ENCODE measurements at regions not wholly inside any gene's neighbourhood (a gene's known extent, or its start where the extent isn't known, plus 50 kb on each side); places are given as distances from the start of the nearest gene placed in this dataset.

GRCh38 chr5:165139262-165139661, 1633.8 kb downstream of the MAT2B start:
- TF ChIP-seq CTCF (IDR thresholded peaks at IDR 0.05; ENCODE audit: low read length) (no peak), EZH2 (IDR thresholded peaks at IDR 0.05; ENCODE audit: borderline replicate concordance, low read length) (no peak)
- H3F3A ChIP-seq (ENCODE audit: insufficient read depth, low read length): no peaks in the 10 kb centered on the region
- no peaks in the 10 kb centered on the region for H3K4me1 ChIP-seq (ENCODE audit: insufficient read depth, low read length, severe bottlenecking)
- H3K36me3 ChIP-seq (ENCODE audit: insufficient read depth, low read length): no peaks in the 10 kb centered on the region
- H3K4me2 ChIP-seq (ENCODE audit: low read length): no peak overlapping the region
- H3K9me2 ChIP-seq (ENCODE audit: low read depth, low read length): no peaks in the 10 kb centered on the region
- no peaks in the 10 kb centered on the region for H3K9me3 ChIP-seq (ENCODE audit: low read length)
- H3K79me2 ChIP-seq (ENCODE audit: insufficient read depth, low read length): no peaks in the 10 kb centered on the region
- no peak overlapping the region for H3K27ac ChIP-seq (ENCODE audit: low read depth, low read length, poor library complexity, severe bottlenecking)
- H2AFZ ChIP-seq (ENCODE audit: low read length): no peak overlapping the region
- no peak overlapping the region for H3K4me3 ChIP-seq (ENCODE audit: low read depth, low read length, poor library complexity, severe bottlenecking)
- no peaks in the 10 kb centered on the region for H4K20me1 ChIP-seq (ENCODE audit: insufficient read depth, low read length)
- no peaks in the 10 kb centered on the region for H3K27me3 ChIP-seq (ENCODE audit: insufficient read depth, low read length)
- no peak overlapping the region for H3K9ac ChIP-seq (ENCODE audit: low read length)

- no peak overlapping the region for H3K27ac ChIP-seq (ENCODE audit: low read depth, low read length, poor library complexity, severe bottlenecking)
- no peaks in the 10 kb centered on the region for H3K27me3 ChIP-seq (ENCODE audit: insufficient read depth, low read length)
- no peak overlapping the region for H2AFZ ChIP-seq (ENCODE audit: low read length)
- no peak overlapping the region for H3K9ac ChIP-seq (ENCODE audit: low read length)
- no peak overlapping the region for H3K4me3 ChIP-seq (ENCODE audit: low read depth, low read length, poor library complexity, severe bottlenecking)
- no peaks in the 10 kb centered on the region for H3K9me3 ChIP-seq (ENCODE audit: low read length)
- H3K4me1 ChIP-seq (ENCODE audit: insufficient read depth, low read length, severe bottlenecking): no peaks in the 10 kb centered on the region
- TF ChIP-seq EZH2 (IDR thresholded peaks at IDR 0.05; ENCODE audit: borderline replicate concordance, low read length): no peak
- H4K20me1 ChIP-seq (ENCODE audit: insufficient read depth, low read length): no peaks in the 10 kb centered on the region
- no peaks in the 10 kb centered on the region for H3K36me3 ChIP-seq (ENCODE audit: insufficient read depth, low read length)
- no peaks in the 10 kb centered on the region for H3F3A ChIP-seq (ENCODE audit: insufficient read depth, low read length)
- no peaks in the 10 kb centered on the region for H3K79me2 ChIP-seq (ENCODE audit: insufficient read depth, low read length)
- no peaks in the 10 kb centered on the region for H3K9me2 ChIP-seq (ENCODE audit: low read depth, low read length)
- H3K4me2 ChIP-seq (ENCODE audit: low read length): no peak overlapping the region
These were observed 1634.3 kb downstream of the MAT2B start for GRCh38 chr5:165139721-165140120.

- Histone ChIP-seq H3K27ac (ENCODE audit: low read depth, low read length, poor library complexity, severe bottlenecking) (no peak overlapping the region), H3K4me3 (ENCODE audit: low read depth, low read length, poor library complexity, severe bottlenecking) (no peak overlapping the region), H3F3A (ENCODE audit: insufficient read depth, low read length) (no peaks in the 10 kb centered on the region), H3K27me3 (ENCODE audit: insufficient read depth, low read length) (no peaks in the 10 kb centered on the region), H2AFZ (ENCODE audit: low read length) (no peak overlapping the region), H3K9ac (ENCODE audit: low read length) (no peak overlapping the region), H3K36me3 (ENCODE audit: insufficient read depth, low read length) (no peaks in the 10 kb centered on the region), H3K9me3 (ENCODE audit: low read length) (no peaks in the 10 kb centered on the region), H3K79me2 (ENCODE audit: insufficient read depth, low read length) (no peaks in the 10 kb centered on the region), H3K9me2 (ENCODE audit: low read depth, low read length) (no peaks in the 10 kb centered on the region), H3K4me2 (ENCODE audit: low read length) (no peak overlapping the region), H3K4me1 (ENCODE audit: insufficient read depth, low read length, severe bottlenecking) (no peaks in the 10 kb centered on the region), H4K20me1 (ENCODE audit: insufficient read depth, low read length) (no peaks in the 10 kb centered on the region)
- TF ChIP-seq CTCF (IDR thresholded peaks at IDR 0.05; ENCODE audit: low read length): no peak
- no peak for TF ChIP-seq EZH2 (IDR thresholded peaks at IDR 0.05; ENCODE audit: borderline replicate concordance, low read length)
These were observed 1638.3 kb downstream of the MAT2B start for GRCh38 chr5:165143741-165144140.

- H3K4me3 ChIP-seq (ENCODE audit: low read depth, low read length, poor library complexity, severe bottlenecking): no peak overlapping the region
- H3F3A ChIP-seq (ENCODE audit: insufficient read depth, low read length): no peaks in the 10 kb centered on the region
- no peaks in the 10 kb centered on the region for H3K9me2 ChIP-seq (ENCODE audit: low read depth, low read length)
- no peaks in the 10 kb centered on the region for H3K4me1 ChIP-seq (ENCODE audit: insufficient read depth, low read length, severe bottlenecking)
- H2AFZ ChIP-seq (ENCODE audit: low read length): no peak overlapping the region
- no peaks in the 10 kb centered on the region for H3K36me3 ChIP-seq (ENCODE audit: insufficient read depth, low read length)
- H3K9ac ChIP-seq (ENCODE audit: low read length): no peak overlapping the region
- no peaks in the 10 kb centered on the region for H3K79me2 ChIP-seq (ENCODE audit: insufficient read depth, low read length)
- no peaks in the 10 kb centered on the region for H3K27me3 ChIP-seq (ENCODE audit: insufficient read depth, low read length)
- no peak overlapping the region for H3K27ac ChIP-seq (ENCODE audit: low read depth, low read length, poor library complexity, severe bottlenecking)
- TF ChIP-seq CTCF (IDR thresholded peaks at IDR 0.05; ENCODE audit: low read length) (no peak), EZH2 (IDR thresholded peaks at IDR 0.05; ENCODE audit: borderline replicate concordance, low read length) (no peak)
- no peaks in the 10 kb centered on the region for H4K20me1 ChIP-seq (ENCODE audit: insufficient read depth, low read length)
- no peak overlapping the region for H3K4me2 ChIP-seq (ENCODE audit: low read length)
- H3K9me3 ChIP-seq (ENCODE audit: low read length): no peaks in the 10 kb centered on the region
These were observed 1644.0 kb downstream of the MAT2B start for GRCh38 chr5:165149431-165149830.
